ENCODE measurements at regions not wholly inside any gene's neighbourhood (a gene's known extent, or its start where the extent isn't known, plus 50 kb on each side); places are given as distances from the start of the nearest gene placed in this dataset.
A peak's percentile ranks its signal among the peaks of the same experiment; 100 is the strongest.

DNA sequence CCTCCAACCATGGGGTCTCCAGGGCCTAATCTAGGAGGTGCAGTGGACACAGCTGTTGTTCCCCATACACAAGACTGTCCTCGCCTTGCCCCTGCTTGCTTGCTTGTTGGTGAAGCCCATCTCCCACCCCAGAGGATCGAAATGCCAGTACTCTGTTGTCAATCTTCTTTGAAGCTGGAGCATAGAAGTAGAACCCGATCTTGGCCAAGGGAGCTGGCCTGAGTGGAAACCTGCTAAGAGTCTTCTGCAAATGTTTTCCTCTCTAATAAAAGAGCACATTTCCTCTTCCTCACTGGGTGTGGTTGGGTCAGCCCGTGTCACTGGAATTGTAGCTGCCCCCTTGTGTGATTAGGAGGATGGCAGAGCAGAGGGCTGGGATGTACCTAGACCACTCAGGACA, 85.4 kb downstream of the HES1 start:
- Histone ChIP-seq H3K27ac (no peak overlapping the region), H3K36me3 (no peaks in the 10 kb centered on the region), H3K4me1 (peaks cover 0 to 26% (median 20%) of the 10 kb centered on the region in 4 donors), H3K4me3 (no peak overlapping the region), H3K9me3 (no peaks in the 10 kb centered on the region), H3K27me3 (no peaks in the 10 kb centered on the region)
- DNase-seq, result no peak
- intact Hi-C loops (cut with DNase I), result no loop called here
- TF ChIP-seq POLR2A (IDR thresholded peaks at IDR 0.05) (no peak), EP300 (IDR thresholded peaks at IDR 0.05) (no peak), POLR2AphosphoS5 (IDR thresholded peaks at IDR 0.05) (no peak), CTCF (IDR thresholded peaks at IDR 0.05) (no peak)
- 60 to 70% methylated on average over 4 of the region's 4 CpGs for WGBS, 2 donors

DNA sequence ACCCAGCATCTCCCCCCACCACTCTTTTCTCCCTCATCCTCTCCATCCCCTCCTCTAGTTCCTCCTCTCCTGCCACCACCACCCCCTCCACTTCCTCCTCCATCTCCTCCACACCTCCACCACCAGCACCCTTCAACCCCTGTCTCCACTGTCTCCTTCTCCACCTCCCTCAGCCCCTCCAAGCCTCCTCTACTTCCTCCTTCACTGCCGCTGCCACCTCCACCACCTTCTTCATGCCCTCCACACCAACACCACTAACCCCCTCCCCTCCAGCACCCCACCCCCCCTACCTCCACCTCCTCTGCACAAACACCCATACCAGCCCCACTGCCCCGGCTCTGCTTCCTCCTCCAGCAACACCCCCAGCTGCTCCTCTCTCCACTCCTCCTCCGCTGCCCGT, 88.0 kb downstream of the HES1 start:
- TF ChIP-seq POLR2A (IDR thresholded peaks at IDR 0.05) (no peak), CTCF (IDR thresholded peaks at IDR 0.05) (no peak), EP300 (IDR thresholded peaks at IDR 0.05) (no peak)
- Histone ChIP-seq H3K36me3 (no peaks in the 10 kb centered on the region), H3K4me1 (peaks cover 0 to 26% (median 20%) of the 10 kb centered on the region in 4 donors), H3K27me3 (no peaks in the 10 kb centered on the region), H3K9me3 (no peaks in the 10 kb centered on the region), H3K4me3 (no peak overlapping the region), H3K27ac (peak overlapping the region in 1 of 4 donors; percentile 35)
- WGBS, 2 donors, result 59 to 90% methylated on average over 4 of the region's 4 CpGs
- intact Hi-C loops (cut with DNase I), result no loop called here
- no peak for DNase-seq

DNA sequence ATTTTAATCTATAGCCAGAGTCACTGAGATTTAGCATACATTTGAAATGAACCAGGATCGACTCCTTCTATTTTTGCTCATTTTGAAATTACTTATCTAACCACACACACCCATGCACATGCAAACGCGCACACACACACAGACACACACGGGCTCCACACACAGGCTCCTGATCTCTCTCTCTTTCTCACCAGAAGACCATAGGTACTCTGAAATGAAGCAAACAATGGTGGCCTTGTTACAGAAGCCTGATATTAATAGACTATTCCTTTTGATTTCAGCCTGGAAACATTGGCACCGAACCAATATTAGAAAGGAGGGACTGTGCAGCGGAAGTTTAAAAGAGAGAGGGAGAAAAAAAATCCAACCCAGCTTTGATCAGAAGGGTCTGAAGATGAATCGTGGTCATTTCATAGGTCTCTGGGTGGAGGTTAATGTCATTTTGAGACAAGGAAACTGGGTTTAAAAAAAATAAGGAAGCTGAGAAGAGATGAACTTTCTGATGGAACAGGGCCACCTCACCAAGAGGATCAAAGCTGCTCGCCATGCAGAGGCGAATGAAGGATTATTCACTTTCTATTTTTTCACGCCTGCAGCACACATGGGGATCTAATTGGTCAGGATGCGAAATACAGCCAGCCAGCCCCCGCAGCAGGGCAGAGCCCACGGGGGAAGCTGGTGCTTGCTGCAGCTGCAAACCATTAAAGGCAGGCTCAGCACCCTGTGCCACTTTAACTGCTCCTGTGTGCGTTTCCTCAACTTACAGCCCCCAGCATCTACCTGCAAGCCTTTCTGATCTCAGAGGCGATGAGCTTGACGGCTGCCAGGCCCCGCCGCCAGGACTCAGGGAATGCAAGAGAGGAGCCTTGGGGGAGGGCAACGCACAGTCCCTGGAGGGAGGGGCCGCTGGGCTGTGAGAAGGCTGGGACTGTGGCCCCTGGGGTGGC, 88.8 kb downstream of the HES1 start:
- H3K4me1 ChIP-seq, result peaks cover 0 to 26% (median 20%) of the 10 kb centered on the region in 4 donors
- no peaks in the 10 kb centered on the region for H3K36me3 ChIP-seq
- H3K27ac ChIP-seq, result no peak overlapping the region
- no peaks in the 10 kb centered on the region for H3K9me3 ChIP-seq
- TF ChIP-seq EP300 (IDR thresholded peaks at IDR 0.05), result no peak
- WGBS, 2 donors, result 69 to 84% methylated on average over 20 of the region's 20 CpGs
- no peak for DNase-seq
- intact Hi-C loops (cut with DNase I), result no loop called here
- H3K4me3 ChIP-seq, result no peak overlapping the region
- H3K27me3 ChIP-seq, result no peaks in the 10 kb centered on the region

DNA sequence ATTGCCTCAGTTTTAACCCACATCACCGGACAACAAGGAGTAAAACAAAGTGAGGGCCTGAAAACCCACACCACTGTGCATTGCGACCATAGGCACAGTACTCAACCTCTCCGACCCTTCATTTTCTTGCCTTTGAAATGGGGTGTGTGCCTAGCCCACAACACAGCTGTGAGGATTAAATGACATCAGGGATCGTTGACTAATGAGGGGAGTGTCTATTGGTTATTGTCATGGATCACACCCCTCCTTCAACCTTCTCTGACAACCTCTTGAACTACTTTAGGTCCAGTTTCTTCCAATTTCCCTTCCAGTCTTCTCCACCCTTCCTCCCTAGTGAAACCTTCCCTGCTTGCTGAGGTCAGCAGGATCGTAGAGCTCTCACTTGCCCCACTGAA, 89.5 kb downstream of the HES1 start:
- H3K27me3 ChIP-seq, result no peaks in the 10 kb centered on the region
- no peak overlapping the region for H3K27ac ChIP-seq
- no peak for DNase-seq
- TF ChIP-seq CTCF (IDR thresholded peaks at IDR 0.05) (no peak), POLR2A (IDR thresholded peaks at IDR 0.05) (no peak), EP300 (IDR thresholded peaks at IDR 0.05) (no peak), POLR2AphosphoS5 (IDR thresholded peaks at IDR 0.05) (no peak)
- intact Hi-C loops (cut with DNase I), result no loop called here
- H3K36me3 ChIP-seq, result no peaks in the 10 kb centered on the region
- WGBS, 2 donors, result 83 to 85% methylated on average over 5 of the region's 5 CpGs
- H3K4me1 ChIP-seq, result peaks cover 0 to 26% (median 20%) of the 10 kb centered on the region in 4 donors
- H3K4me3 ChIP-seq, result no peak overlapping the region
- H3K9me3 ChIP-seq, result no peaks in the 10 kb centered on the region

- H3K4me3 ChIP-seq, result no peak overlapping the region
- intact Hi-C loops (cut with DNase I), result no loop called here
- no peaks in the 10 kb centered on the region for H3K9me3 ChIP-seq
- H3K27me3 ChIP-seq, result no peaks in the 10 kb centered on the region
- 83 to 84% methylated on average over 12 to 13 of the region's 13 CpGs for WGBS, 2 donors
- H3K27ac ChIP-seq, result no peak overlapping the region
- H3K4me1 ChIP-seq, result peaks cover 0 to 26% (median 20%) of the 10 kb centered on the region in 4 donors
- no peaks in the 10 kb centered on the region for H3K36me3 ChIP-seq
- no peak for DNase-seq
- TF ChIP-seq POLR2AphosphoS5 (IDR thresholded peaks at IDR 0.05) (no peak), POLR2A (IDR thresholded peaks at IDR 0.05) (no peak), CTCF (IDR thresholded peaks at IDR 0.05) (no peak), EP300 (IDR thresholded peaks at IDR 0.05) (no peak)
These were observed 90.2 kb downstream of the HES1 start for GRCh38 chr3:194225988-194226663.

All from sigmoid colon (tissue), 6 donors.